Upper lobe of right lung (tissue), 1 donor: ENCODE measurements at regions not wholly inside any gene's neighbourhood (a gene's known extent, or its start where the extent isn't known, plus 50 kb on each side); places are given as distances from the start of the nearest gene placed in this dataset.

ENCODE experiments used
- ATAC-seq: fragments of 200-7000 bp; cut with Tn5 transposase; one replicate; pipeline ENCODE4 v1.9.1; 2020; ENCODE audit warnings: mild to moderate bottlenecking, moderate library complexity
- DNase-seq: peaks from one replicate; pipeline ENCODE4 v3.0.0-alpha.2; 2020
- H3K27ac ChIP-seq: fragments of 200-600 bp; one replicate; pipeline ENCODE4 v1.8.0; 2022
- H3K27me3 ChIP-seq: fragments of 200-600 bp; one replicate; pipeline ENCODE4 v1.8.0; 2022; ENCODE audit warnings: mild to moderate bottlenecking
- H3K36me3 ChIP-seq: fragments of 200-600 bp; one replicate; pipeline ENCODE4 v1.8.0; 2022
- H3K4me1 ChIP-seq: fragments of 200-600 bp; one replicate; pipeline ENCODE4 v1.8.0; 2022
- H3K4me3 ChIP-seq: fragments of 200-600 bp; one replicate; pipeline ENCODE4 v1.8.0; 2022; ENCODE audit warnings: mild to moderate bottlenecking
- H3K9me3 ChIP-seq: fragments of 200-600 bp; one replicate; pipeline ENCODE4 v1.8.0; 2022
- CTCF ChIP-seq: fragments of 200-600 bp; IDR thresholded peaks from one replicate; pipeline ENCODE4 v1.8.0; 2022; ENCODE audit warnings: antibody characterized with exemption
- intact Hi-C: fragments of 100-400 bp; cut with DNase I; formaldehyde crosslinking; loops from one replicate; pipeline ENCODE4 v1.11.0; 2022
- donor health status: DM: no; HTN: yes; CAD: no; lungs with severe emphysema.

GRCh38 chr3:5635746-5636145 lies 448.2 kb downstream of the EDEM1 start:
- H3K4me1 ChIP-seq: no peaks in the 10 kb centered on the region
- H3K9me3 ChIP-seq: peaks cover 5% of the 10 kb centered on the region
- ATAC-seq (no peak), DNase-seq (no peak)
- no peaks in the 10 kb centered on the region for H3K27me3 ChIP-seq
- intact Hi-C loops: no loop called here
- H3K4me3 ChIP-seq: no peak overlapping the region
- no peak overlapping the region for H3K27ac ChIP-seq
- TF ChIP-seq CTCF: no peak
- H3K36me3 ChIP-seq: no peaks in the 10 kb centered on the region

- H3K27ac ChIP-seq: no peak overlapping the region
- ATAC-seq: no peak
- no peaks in the 10 kb centered on the region for H3K36me3 ChIP-seq
- intact Hi-C loops: no loop called here
- H3K9me3 ChIP-seq: peaks cover 5% of the 10 kb centered on the region
- no peak overlapping the region for H3K4me3 ChIP-seq
- H3K4me1 ChIP-seq: no peaks in the 10 kb centered on the region
- no peak for TF ChIP-seq CTCF
- DNase-seq: no peak
- H3K27me3 ChIP-seq: no peaks in the 10 kb centered on the region
These were observed 451.0 kb downstream of the EDEM1 start for GRCh38 chr3:5638550-5638949.

- no peak for ATAC-seq
- TF ChIP-seq CTCF: no peak
These were observed 457.5 kb downstream of the EDEM1 start for GRCh38 chr3:5644773-5645670.

GRCh38 chr3:5645692-5646410 lies 458.3 kb downstream of the EDEM1 start:
- Histone ChIP-seq H3K27ac (no peak overlapping the region), H3K4me3 (no peak overlapping the region), H3K36me3 (no peaks in the 10 kb centered on the region), H3K9me3 (no peaks in the 10 kb centered on the region), H3K4me1 (no peaks in the 10 kb centered on the region), H3K27me3 (no peaks in the 10 kb centered on the region)
- ATAC-seq (no peak), DNase-seq (no peak)
- no peak for TF ChIP-seq CTCF
- intact Hi-C loops: no loop called here

More at GRCh38 chr3:5644773-5645670, 457.5 kb downstream of the EDEM1 start:
- no peak overlapping the region for H3K27ac ChIP-seq
- H3K9me3 ChIP-seq: no peaks in the 10 kb centered on the region
- no peaks in the 10 kb centered on the region for H3K27me3 ChIP-seq
- DNase-seq: no peak
- H3K4me1 ChIP-seq: no peaks in the 10 kb centered on the region
- H3K36me3 ChIP-seq: no peaks in the 10 kb centered on the region
- intact Hi-C loops: no loop called here
- no peak overlapping the region for H3K4me3 ChIP-seq

GRCh38 chr3:5650303-5650702 lies 462.8 kb downstream of the EDEM1 start:
- H3K4me1 ChIP-seq: no peaks in the 10 kb centered on the region
- H3K4me3 ChIP-seq: no peak overlapping the region
- H3K27ac ChIP-seq: no peak overlapping the region
- H3K27me3 ChIP-seq: no peaks in the 10 kb centered on the region
- TF ChIP-seq CTCF: no peak
- ATAC-seq (no peak), DNase-seq (no peak)
- intact Hi-C loops: no loop called here
- H3K9me3 ChIP-seq: no peaks in the 10 kb centered on the region
- H3K36me3 ChIP-seq: no peaks in the 10 kb centered on the region
